ENCODE measurements at regions not wholly inside any gene's neighbourhood (a gene's known extent, or its start where the extent isn't known, plus 50 kb on each side); places are given as distances from the start of the nearest gene placed in this dataset.

DNA sequence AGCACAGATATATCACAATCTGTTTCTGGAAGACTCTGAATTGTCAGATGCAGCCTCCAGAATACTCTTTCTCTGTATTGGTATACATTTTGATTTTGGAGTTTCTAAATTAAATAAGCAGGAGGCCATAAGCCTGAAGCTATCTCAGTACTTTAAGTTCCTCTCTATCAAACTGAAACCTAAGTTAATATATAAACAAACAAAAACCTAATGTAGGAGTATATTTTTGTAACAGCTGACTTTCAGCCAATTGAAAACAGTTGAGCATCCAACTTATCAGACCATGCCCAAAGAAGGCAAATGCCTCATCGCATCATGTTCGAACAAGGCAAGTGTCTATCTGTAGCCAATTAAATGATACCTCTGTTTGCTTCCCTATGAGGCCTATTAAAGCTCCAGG lies 1054.4 kb downstream of the AMY1C start:
- no peak for DNase-seq (ENCODE audit: low read depth)
- TF ChIP-seq, protein P1, sequence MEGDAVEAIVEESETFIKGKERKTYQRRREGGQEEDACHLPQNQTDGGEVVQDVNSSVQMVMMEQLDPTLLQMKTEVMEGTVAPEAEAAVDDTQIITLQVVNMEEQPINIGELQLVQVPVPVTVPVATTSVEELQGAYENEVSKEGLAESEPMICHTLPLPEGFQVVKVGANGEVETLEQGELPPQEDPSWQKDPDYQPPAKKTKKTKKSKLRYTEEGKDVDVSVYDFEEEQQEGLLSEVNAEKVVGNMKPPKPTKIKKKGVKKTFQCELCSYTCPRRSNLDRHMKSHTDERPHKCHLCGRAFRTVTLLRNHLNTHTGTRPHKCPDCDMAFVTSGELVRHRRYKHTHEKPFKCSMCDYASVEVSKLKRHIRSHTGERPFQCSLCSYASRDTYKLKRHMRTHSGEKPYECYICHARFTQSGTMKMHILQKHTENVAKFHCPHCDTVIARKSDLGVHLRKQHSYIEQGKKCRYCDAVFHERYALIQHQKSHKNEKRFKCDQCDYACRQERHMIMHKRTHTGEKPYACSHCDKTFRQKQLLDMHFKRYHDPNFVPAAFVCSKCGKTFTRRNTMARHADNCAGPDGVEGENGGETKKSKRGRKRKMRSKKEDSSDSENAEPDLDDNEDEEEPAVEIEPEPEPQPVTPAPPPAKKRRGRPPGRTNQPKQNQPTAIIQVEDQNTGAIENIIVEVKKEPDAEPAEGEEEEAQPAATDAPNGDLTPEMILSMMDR (IDR thresholded peaks at IDR 0.05; ENCODE audit: low read length, missing control alignments) = no peak
- H3K4me3 ChIP-seq (replicated peaks; ENCODE audit: low read depth, low read length) = no peak overlapping the region

DNA sequence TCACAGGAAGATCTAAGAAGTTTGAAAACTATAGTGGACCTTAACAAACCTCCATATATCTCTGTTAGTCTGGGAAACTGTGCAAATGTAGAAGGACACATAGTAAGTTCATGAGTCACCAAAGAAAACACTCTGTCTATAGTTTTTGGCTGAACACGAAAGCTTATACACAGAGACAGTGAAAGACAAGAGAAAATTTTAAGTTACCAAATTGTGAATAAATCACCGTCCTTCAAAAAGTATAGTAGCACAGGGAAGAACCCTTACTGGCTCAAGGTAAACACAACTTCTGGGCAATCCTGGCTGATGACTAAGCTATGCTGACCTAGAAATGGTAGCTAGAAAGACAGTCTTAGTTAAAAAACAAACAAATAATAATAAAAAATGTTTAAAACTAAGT lies 1057.9 kb downstream of the AMY1C start:
- H3K4me3 ChIP-seq (replicated peaks; ENCODE audit: low read depth, low read length) = no peak overlapping the region
- TF ChIP-seq, protein P1 (IDR thresholded peaks at IDR 0.05; ENCODE audit: low read length, missing control alignments) = no peak
- peak; percentile 4 for DNase-seq (ENCODE audit: low read depth)

DNA sequence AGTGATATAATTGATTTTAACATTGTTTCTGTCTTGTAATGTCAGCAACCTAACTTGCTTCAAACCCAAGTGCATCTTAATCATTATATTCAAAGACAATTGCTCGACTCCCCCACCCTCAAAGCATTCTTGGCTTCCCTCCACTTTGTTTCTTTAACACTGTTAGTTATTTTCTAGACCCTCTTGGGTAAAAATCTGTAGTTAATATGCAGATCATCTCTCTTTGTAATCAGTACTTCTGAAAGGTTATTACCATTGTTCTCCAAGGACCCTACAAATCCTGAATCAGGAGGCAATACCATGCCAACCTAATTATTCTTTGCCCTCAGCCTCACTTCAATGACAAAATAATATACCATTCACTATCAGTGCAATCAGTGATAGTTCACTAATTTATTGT lies 1075.7 kb downstream of the AMY1C start:
- H3K4me3 ChIP-seq (replicated peaks; ENCODE audit: low read depth, low read length) = no peak overlapping the region
- TF ChIP-seq, protein P1 (IDR thresholded peaks at IDR 0.05; ENCODE audit: low read length, missing control alignments) = no peak
- no peak for DNase-seq (ENCODE audit: low read depth)

DNA sequence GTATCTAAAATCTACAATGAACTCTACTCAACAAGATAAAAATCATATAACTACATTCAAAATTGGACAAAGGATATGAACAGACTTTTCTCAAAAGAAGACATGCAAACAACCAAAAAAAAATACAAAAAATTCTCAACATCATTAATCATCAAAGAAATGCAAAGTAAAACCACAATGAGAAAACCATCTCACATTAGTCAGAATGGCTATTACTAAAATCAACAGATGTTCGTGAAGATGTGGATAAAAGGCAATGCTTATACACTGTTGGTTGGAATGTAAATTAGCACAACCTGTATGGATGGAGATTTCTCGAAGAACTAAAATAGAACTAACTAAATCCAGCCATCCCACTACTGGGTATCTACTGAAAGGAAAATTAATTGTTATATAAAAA lies 1080.8 kb downstream of the AMY1C start:
- DNase-seq (ENCODE audit: low read depth) = no peak
- TF ChIP-seq, protein P1 (IDR thresholded peaks at IDR 0.05; ENCODE audit: low read length, missing control alignments) = no peak
- no peak overlapping the region for H3K4me3 ChIP-seq (replicated peaks; ENCODE audit: low read depth, low read length)

DNA sequence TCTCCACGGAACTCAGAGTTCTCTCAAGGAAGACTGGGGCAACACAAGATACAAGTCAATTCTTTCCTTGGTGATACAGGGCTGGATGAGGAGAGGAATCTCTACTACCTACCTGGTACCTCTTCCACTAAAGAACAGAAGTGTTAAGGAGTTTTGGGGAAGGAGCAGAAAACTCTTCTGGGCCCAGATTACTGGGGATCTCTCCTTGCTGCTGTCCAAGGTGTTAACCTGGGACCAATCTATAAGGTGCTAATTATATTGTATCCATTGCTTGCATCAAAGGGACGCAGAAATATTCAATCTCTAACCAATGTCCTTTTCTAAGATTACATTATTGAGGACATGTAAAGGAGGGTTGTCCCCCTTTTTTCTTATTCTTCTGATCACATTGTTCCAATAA lies 1102.5 kb downstream of the AMY1C start:
- TF ChIP-seq, protein P1 (IDR thresholded peaks at IDR 0.05; ENCODE audit: low read length, missing control alignments) = no peak
- no peak overlapping the region for H3K4me3 ChIP-seq (replicated peaks; ENCODE audit: low read depth, low read length)
- DNase-seq (ENCODE audit: low read depth) = no peak

DNA sequence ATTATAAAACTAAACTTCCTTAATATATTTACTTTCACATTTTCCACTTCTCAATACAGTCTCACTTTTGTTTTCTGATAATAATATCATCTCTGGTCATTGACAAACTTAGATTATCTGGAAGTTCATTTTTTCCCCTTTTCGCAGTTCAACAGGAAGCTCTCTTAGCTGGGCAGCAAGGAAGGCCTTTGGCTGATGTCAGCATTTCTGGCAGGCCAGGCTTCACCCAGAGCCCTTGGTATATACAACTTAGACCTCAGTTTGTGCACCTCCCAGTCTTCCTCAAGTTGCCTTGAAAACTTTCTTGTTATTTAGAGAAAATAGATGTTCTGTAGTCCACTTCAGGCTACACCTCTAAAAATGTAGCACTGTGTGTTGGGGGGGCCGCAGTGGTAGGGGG lies 1103.6 kb downstream of the AMY1C start:
- H3K4me3 ChIP-seq (replicated peaks; ENCODE audit: low read depth, low read length) = no peak overlapping the region
- TF ChIP-seq, protein P1 (IDR thresholded peaks at IDR 0.05; ENCODE audit: low read length, missing control alignments) = no peak
- DNase-seq (ENCODE audit: low read depth) = no peak

DNA sequence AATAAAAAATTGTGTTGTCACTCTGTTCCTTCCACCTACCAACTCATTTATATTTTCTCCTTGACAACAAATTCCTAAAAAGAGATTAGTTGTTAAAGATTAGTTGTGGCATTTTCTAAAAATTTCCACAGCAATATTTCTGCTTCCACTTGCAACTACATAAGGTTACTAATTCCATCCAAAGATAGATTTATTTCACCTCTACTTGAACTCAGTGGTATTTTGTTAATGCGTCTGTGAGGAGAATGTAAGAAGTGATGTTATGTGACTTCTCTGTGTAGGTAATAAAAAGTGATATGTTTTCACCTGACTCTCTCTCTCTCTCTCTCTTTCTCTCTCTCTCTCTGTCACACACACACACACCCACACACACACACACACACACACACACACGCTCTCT lies 1104.8 kb downstream of the AMY1C start:
- no peak for DNase-seq (ENCODE audit: low read depth)
- TF ChIP-seq, protein P1 (IDR thresholded peaks at IDR 0.05; ENCODE audit: low read length, missing control alignments) = no peak
- H3K4me3 ChIP-seq (replicated peaks; ENCODE audit: low read depth, low read length) = no peak overlapping the region
